ENCODE measurements at regions not wholly inside any gene's neighbourhood (a gene's known extent, or its start where the extent isn't known, plus 50 kb on each side); places are given as distances from the start of the nearest gene placed in this dataset.
"Not testable (repeated sequence)": the region's sequence is repeated elsewhere in the genome, so short reads cannot be mapped to it uniquely, and the experiment has no call there.

GRCh38 chr6:84635081-84635761 lies 129.2 kb downstream of the TBX18 start:
- no peak for DNase-seq

GRCh38 chr6:84633771-84634170 lies 130.6 kb downstream of the TBX18 start:
- DNase-seq, result no peak

GRCh38 chr6:84626527-84626926 lies 137.9 kb downstream of the TBX18 start:
- not testable (repeated sequence) for DNase-seq

GRCh38 chr6:84625506-84625905 lies 138.9 kb downstream of the TBX18 start:
- no peak for DNase-seq

GRCh38 chr6:84623956-84624680 lies 140.3 kb downstream of the TBX18 start:
- no peak for DNase-seq

- no peak for DNase-seq
Measured at GRCh38 chr6:84618836-84619235, 145.6 kb downstream of the TBX18 start.

GRCh38 chr6:84618046-84618752 lies 146.2 kb downstream of the TBX18 start:
- DNase-seq, result no peak

- DNase-seq, result no peak
Measured at GRCh38 chr6:84615987-84616386, 148.4 kb downstream of the TBX18 start.

GRCh38 chr6:84615113-84615850 lies 149.1 kb downstream of the TBX18 start:
- DNase-seq, result no peak

- no peak for DNase-seq
Measured at GRCh38 chr6:84606860-84607259, 157.5 kb downstream of the TBX18 start.

- DNase-seq, result no peak
Measured at GRCh38 chr6:84605298-84605697, 159.1 kb downstream of the TBX18 start.

GRCh38 chr6:84601366-84601765 lies 163.0 kb downstream of the TBX18 start:
- DNase-seq, result no peak

GRCh38 chr6:84599991-84600390 lies 164.4 kb downstream of the TBX18 start:
- DNase-seq, result no peak

GRCh38 chr6:84597238-84597875 lies 167.0 kb downstream of the TBX18 start:
- DNase-seq, result no peak

GRCh38 chr6:84596488-84596887 lies 167.9 kb downstream of the TBX18 start:
- no peak for DNase-seq

GRCh38 chr6:84588697-84589080 lies 175.7 kb downstream of the TBX18 start:
- no peak for DNase-seq

GRCh38 chr6:84587994-84588696 lies 176.3 kb downstream of the TBX18 start:
- not testable (repeated sequence) for DNase-seq

- DNase-seq, result not testable (repeated sequence)
Measured at GRCh38 chr6:84587202-84587940, 177.0 kb downstream of the TBX18 start.

- DNase-seq, result no peak
Measured at GRCh38 chr6:84583784-84584183, 180.6 kb downstream of the TBX18 start.

- DNase-seq, result no peak
Measured at GRCh38 chr6:84582997-84583396, 181.4 kb downstream of the TBX18 start.
